Neural progenitor cell (in vitro differentiated cells): ENCODE measurements at regions not wholly inside any gene's neighbourhood (a gene's known extent, or its start where the extent isn't known, plus 50 kb on each side); places are given as distances from the start of the nearest gene placed in this dataset.

Experiments used
- DNase-seq: peaks from one replicate; pipeline ENCODE4 v3.0.0-alpha.2; 2016; ENCODE audit warnings: low spot score
- H2AFZ ChIP-seq: fragments of 200-600 bp; sonication (generic); replicated peaks from 2 replicates; pipeline ENCODE4 v1.6.1; 2016; ENCODE audit warnings: antibody characterized with exemption
- H3F3A ChIP-seq: fragments of 200-600 bp; sonication (generic); 2 replicates; pipeline ENCODE4 v1.6.1; 2016; ENCODE audit warnings: antibody characterized with exemption, low read depth
- H3K27ac ChIP-seq: fragments of 200-600 bp; sonication (generic); 2 replicates; pipeline ENCODE4 v1.5.1; 2016; ENCODE audit warnings: mild to moderate bottlenecking
- H3K27me3 ChIP-seq: fragments of 200-600 bp; sonication (generic); 2 replicates; pipeline ENCODE4 v1.6.1; 2016; ENCODE audit warnings: mild to moderate bottlenecking, moderate library complexity
- H3K36me3 ChIP-seq: fragments of 200-600 bp; sonication (generic); 2 replicates; pipeline ENCODE4 v1.5.1; 2016
- H3K4me1 ChIP-seq: fragments of 200-600 bp; sonication (generic); 2 replicates; pipeline ENCODE4 v1.6.1; 2016; ENCODE audit warnings: mixed run types
- H3K4me2 ChIP-seq: fragments of 200-600 bp; sonication (generic); 2 replicates; pipeline ENCODE4 v1.6.1; 2016
- H3K4me3 ChIP-seq: fragments of 200-600 bp; sonication (generic); 2 replicates; pipeline ENCODE4 v1.5.1; 2016
- H3K79me2 ChIP-seq: fragments of 200-600 bp; sonication (generic); 2 replicates; pipeline ENCODE4 v1.6.1; 2016; ENCODE audit warnings: low read depth
- H3K9ac ChIP-seq: fragments of 200-600 bp; sonication (generic); 2 replicates; pipeline ENCODE4 v1.6.1; 2016
- H3K9me3 ChIP-seq: fragments of 200-600 bp; sonication (generic); 2 replicates; pipeline ENCODE4 v1.5.1; 2016; ENCODE audit warnings: low read depth
- H4K20me1 ChIP-seq: fragments of 200-600 bp; sonication (generic); 2 replicates; pipeline ENCODE4 v1.6.1; 2016; ENCODE audit warnings: low read depth
- H3K27ac Mint-ChIP-seq: 3 replicates; pipeline ENCODE4 v1.8.0; 2021; ENCODE audit warnings: mixed read lengths
- H3K27me3 Mint-ChIP-seq: 2 replicates; pipeline ENCODE4 v1.8.0; 2022; ENCODE audit warnings: low read depth, mild to moderate bottlenecking, inconsistent platforms, moderate library complexity, mixed read lengths; ENCODE audit not compliant: insufficient read depth
- H3K36me3 Mint-ChIP-seq: 3 replicates; pipeline ENCODE4 v1.8.0; 2021; ENCODE audit warnings: mixed read lengths
- H3K4me1 Mint-ChIP-seq: 3 replicates; pipeline ENCODE4 v1.8.0; 2021; ENCODE audit warnings: mixed read lengths
- H3K4me3 Mint-ChIP-seq: 3 replicates; pipeline ENCODE4 v1.8.0; 2021; ENCODE audit warnings: mild to moderate bottlenecking, moderate library complexity, mixed read lengths
- H3K9me3 Mint-ChIP-seq: 3 replicates; pipeline ENCODE4 v1.8.0; 2020; ENCODE audit warnings: mixed read lengths
- CTCF ChIP-seq: fragments of 200-600 bp; sonication (generic); IDR thresholded peaks from 2 replicates; pipeline ENCODE4 v1.5.1; 2017; ENCODE audit warnings: antibody characterized with exemption, mild to moderate bottlenecking
- EZH2 ChIP-seq: fragments of 200-600 bp; sonication (generic); IDR thresholded peaks from 2 replicates; pipeline ENCODE4 v1.6.1; 2017; ENCODE audit warnings: antibody characterized with exemption, mild to moderate bottlenecking, moderate library complexity
- EZH2phosphoT487 ChIP-seq: fragments of 200-600 bp; sonication (generic); IDR thresholded peaks from 2 replicates; pipeline ENCODE4 v1.6.1; 2017; ENCODE audit warnings: antibody characterized with exemption

DNA sequence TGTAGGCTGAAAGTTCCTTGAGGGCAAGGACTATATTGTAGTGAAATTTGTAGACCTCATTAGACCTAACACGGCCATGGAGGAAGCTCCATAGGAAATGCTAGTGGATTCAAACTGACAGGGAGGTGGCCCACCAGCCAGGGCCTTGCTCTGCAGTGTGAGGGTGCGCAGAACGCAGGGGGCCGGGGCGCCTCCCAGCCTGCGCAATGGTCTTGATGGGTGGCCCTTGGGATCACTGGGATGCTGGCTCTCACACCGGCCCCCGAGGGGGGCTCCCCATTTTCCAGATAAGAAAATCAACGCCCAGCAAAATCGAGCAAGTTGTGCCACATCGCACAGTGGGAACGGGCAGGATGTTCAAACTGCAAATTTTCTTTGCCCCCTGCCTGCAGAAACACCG, 655.4 kb downstream of the GALR1 start:
- TF ChIP-seq EZH2 (no peak), EZH2phosphoT487 (no peak), CTCF (no peak)
- no peak for DNase-seq
- no peaks in the 10 kb centered on the region for H4K20me1 ChIP-seq
- Mint-ChIP-seq H3K4me1 (peaks cover 6% of the 10 kb centered on the region), H3K36me3 (no peaks in the 10 kb centered on the region), H3K27ac (no peak overlapping the region), H3K4me3 (no peak overlapping the region), H3K27me3 (peaks cover 3% of the 10 kb centered on the region), H3K9me3 (no peaks in the 10 kb centered on the region)
- no peaks in the 10 kb centered on the region for H3K79me2 ChIP-seq
- H3F3A ChIP-seq: no peaks in the 10 kb centered on the region
- H3K27me3 ChIP-seq: no peaks in the 10 kb centered on the region
- H3K27ac ChIP-seq: no peak overlapping the region
- no peak overlapping the region for H3K4me3 ChIP-seq
- no peak overlapping the region for H3K9ac ChIP-seq
- no peak overlapping the region for H2AFZ ChIP-seq
- no peaks in the 10 kb centered on the region for H3K9me3 ChIP-seq
- no peak overlapping the region for H3K4me2 ChIP-seq
- H3K4me1 ChIP-seq: no peaks in the 10 kb centered on the region
- no peaks in the 10 kb centered on the region for H3K36me3 ChIP-seq

DNA sequence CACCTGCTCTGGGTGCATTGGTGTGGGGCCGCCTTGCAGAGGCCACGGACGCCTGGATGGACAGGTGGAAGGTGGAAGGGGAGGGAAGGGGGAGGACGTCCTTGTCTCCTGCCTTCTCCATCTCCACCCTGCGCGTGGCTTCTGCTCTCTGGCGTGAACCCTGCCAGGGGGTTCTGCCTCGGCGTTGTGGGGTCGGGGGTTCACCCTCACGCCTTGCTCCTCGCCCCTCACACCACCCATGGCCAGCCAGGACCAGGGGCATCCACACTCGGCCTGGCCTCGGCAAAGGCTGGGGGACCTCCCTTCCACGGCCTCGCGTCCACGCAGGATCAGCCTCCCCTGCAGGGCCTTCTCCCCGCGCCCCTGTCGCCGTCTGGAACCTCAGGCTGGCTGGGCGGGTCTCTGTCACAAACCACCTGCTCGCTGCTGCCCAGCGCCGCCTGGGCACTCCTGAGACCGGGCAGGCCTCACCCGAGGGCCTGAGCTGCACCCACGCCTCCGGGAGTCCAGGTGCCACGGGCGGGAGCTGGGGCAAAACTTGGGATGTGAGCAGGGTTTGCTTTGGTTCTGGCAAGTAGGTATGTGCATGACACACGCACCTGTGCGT, 655.9 kb downstream of the GALR1 start:
- no peaks in the 10 kb centered on the region for H3K9me3 Mint-ChIP-seq
- TF ChIP-seq CTCF (no peak), EZH2 (no peak), EZH2phosphoT487 (no peak)
- no peak overlapping the region for H3K27ac Mint-ChIP-seq
- H3K79me2 ChIP-seq: no peaks in the 10 kb centered on the region
- no peaks in the 10 kb centered on the region for H3F3A ChIP-seq
- no peaks in the 10 kb centered on the region for H3K36me3 ChIP-seq
- H4K20me1 ChIP-seq: no peaks in the 10 kb centered on the region
- no peaks in the 10 kb centered on the region for H3K9me3 ChIP-seq
- peaks cover 6% of the 10 kb centered on the region for H3K4me1 Mint-ChIP-seq
- no peaks in the 10 kb centered on the region for H3K36me3 Mint-ChIP-seq
- no peak overlapping the region for H3K27ac ChIP-seq
- H3K4me2 ChIP-seq: no peak overlapping the region
- no peak overlapping the region for H3K9ac ChIP-seq
- no peak overlapping the region for H3K4me3 Mint-ChIP-seq
- H3K27me3 ChIP-seq: no peaks in the 10 kb centered on the region
- peaks cover 3% of the 10 kb centered on the region for H3K27me3 Mint-ChIP-seq
- no peak overlapping the region for H2AFZ ChIP-seq
- no peak overlapping the region for H3K4me3 ChIP-seq
- DNase-seq: no peak
- H3K4me1 ChIP-seq: no peaks in the 10 kb centered on the region

DNA sequence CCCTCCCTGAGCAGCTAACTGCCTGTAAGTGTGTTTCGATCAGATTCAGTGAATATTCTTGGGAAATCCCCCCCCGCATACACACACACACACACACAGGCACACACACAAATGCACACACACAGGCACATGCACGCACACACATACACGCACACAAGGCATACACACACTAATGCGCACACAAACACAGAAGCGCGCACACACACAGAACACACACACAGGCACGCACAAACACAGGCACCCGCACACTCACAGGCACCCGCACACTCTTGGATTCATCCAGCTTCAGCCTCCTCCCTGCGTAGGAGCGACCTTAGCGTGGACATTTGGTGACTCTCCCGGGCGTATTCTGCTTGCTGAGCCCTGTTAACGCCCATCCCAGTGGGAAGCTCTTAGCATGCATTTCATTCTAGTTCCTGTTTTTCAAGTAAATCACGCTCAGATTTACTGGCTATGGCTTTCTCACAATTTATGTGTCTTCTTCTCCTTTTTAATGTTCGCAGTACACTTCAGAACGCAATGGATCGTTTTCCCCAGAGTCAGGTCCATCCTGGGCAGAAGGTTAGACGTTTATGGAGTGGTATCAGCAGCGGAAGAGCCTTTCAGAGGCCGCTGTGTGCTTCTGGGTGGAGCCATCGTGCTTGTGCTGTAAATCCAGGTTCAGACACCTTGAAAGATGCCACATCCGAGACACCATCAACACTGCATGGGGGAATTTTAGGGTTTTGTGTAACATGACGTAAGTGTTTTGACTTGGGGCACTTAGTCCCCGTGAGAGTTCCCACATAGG, 656.6 kb downstream of the GALR1 start:
- Mint-ChIP-seq H3K4me3 (no peak overlapping the region), H3K4me1 (peaks cover 8% of the 10 kb centered on the region), H3K27me3 (peaks cover 3% of the 10 kb centered on the region), H3K27ac (peak overlapping the region; percentile 81), H3K36me3 (no peaks in the 10 kb centered on the region), H3K9me3 (no peaks in the 10 kb centered on the region)
- H3K4me1 ChIP-seq: peaks cover under 1% of the 10 kb centered on the region
- no peaks in the 10 kb centered on the region for H3K36me3 ChIP-seq
- H2AFZ ChIP-seq: no peak overlapping the region
- TF ChIP-seq CTCF (no peak), EZH2phosphoT487 (no peak), EZH2 (no peak)
- no peaks in the 10 kb centered on the region for H3K79me2 ChIP-seq
- H3K4me3 ChIP-seq: no peak overlapping the region
- no peak overlapping the region for H3K4me2 ChIP-seq
- H4K20me1 ChIP-seq: no peaks in the 10 kb centered on the region
- H3K27me3 ChIP-seq: no peaks in the 10 kb centered on the region
- no peaks in the 10 kb centered on the region for H3K9me3 ChIP-seq
- no peak overlapping the region for H3K9ac ChIP-seq
- no peak overlapping the region for H3K27ac ChIP-seq
- no peak for DNase-seq
- no peaks in the 10 kb centered on the region for H3F3A ChIP-seq
